Epithelial cell of esophagus (primary cell): ENCODE measurements at regions not wholly inside any gene's neighbourhood (a gene's known extent, or its start where the extent isn't known, plus 50 kb on each side); places are given as distances from the start of the nearest gene placed in this dataset.
A peak's percentile ranks its signal among the peaks of the same experiment; 100 is the strongest.

ENCODE experiments used
- DNase-seq: peaks from one replicate; pipeline ENCODE4 v3.0.0; 2010; ENCODE audit warnings: low read depth
- H3K4me3 ChIP-seq: 2 replicates; pipeline ENCODE4 v1.5.1; 2011; ENCODE audit warnings: mild to moderate bottlenecking, low read length, control low read depth
- TF ChIP-seq, protein P1 (sequence below): IDR thresholded peaks from 2 replicates; pipeline ENCODE4 v1.5.1; 2011; ENCODE audit warnings: low read depth, mild to moderate bottlenecking, low read length, control low read depth, inconsistent platforms; ENCODE audit not compliant: insufficient read depth; ENCODE audit errors: missing control alignments

DNA sequence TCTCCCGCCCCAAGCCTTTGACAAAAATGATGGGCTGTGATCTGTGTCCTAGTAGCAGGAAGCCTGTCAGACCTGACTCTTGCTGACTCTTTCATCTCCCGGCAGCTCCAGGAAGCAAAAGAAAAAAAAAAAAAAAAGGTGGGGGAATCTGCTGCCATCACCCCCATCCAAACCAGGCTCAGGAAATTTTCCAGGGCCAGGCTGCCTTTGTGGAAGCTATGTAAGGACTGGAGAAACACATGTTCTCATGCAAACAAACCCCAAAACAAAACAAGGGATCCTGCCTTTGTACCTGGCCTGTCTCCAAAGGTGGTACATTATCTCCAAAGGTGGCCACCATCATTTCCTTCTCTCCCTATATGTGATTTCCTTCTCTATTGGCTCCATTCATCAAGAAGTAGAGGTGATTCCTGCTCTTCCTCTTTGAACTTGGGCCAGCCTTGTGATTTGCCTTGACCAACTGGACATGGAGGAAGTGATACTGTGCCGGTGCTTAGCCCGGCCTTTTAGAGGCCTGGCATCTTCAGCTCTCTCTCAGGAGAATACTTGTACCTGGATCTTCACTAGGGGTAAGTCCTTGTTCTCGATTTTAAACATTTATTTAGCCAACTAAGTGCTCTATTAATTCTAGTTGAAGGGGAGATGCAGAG, 192.2 kb upstream of the SVIL start:
- no peak for DNase-seq
- no peak overlapping the region for H3K4me3 ChIP-seq
- TF ChIP-seq, protein P1, sequence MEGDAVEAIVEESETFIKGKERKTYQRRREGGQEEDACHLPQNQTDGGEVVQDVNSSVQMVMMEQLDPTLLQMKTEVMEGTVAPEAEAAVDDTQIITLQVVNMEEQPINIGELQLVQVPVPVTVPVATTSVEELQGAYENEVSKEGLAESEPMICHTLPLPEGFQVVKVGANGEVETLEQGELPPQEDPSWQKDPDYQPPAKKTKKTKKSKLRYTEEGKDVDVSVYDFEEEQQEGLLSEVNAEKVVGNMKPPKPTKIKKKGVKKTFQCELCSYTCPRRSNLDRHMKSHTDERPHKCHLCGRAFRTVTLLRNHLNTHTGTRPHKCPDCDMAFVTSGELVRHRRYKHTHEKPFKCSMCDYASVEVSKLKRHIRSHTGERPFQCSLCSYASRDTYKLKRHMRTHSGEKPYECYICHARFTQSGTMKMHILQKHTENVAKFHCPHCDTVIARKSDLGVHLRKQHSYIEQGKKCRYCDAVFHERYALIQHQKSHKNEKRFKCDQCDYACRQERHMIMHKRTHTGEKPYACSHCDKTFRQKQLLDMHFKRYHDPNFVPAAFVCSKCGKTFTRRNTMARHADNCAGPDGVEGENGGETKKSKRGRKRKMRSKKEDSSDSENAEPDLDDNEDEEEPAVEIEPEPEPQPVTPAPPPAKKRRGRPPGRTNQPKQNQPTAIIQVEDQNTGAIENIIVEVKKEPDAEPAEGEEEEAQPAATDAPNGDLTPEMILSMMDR: no peak

DNA sequence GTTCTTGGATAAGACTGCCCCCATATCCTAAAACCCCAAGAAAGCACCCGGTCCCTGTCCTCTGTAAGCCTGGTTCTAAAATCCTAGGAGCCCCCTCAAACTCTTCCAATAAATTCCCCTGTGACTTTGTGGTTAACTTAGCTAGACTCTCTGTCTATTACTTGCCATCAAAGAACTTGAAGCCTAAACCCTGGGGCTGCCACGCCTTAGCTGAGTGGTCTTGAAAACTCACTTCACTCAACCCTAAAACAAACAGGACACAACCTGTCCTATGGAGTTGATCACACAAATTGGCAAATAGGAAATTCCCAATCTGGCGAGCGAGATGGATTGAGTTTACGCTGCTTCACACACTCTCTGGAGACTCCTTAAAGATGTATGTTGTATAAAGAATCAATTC, 191.4 kb upstream of the SVIL start:
- DNase-seq: peak; percentile 77
- H3K4me3 ChIP-seq: no peak overlapping the region
- TF ChIP-seq, protein P1: no peak

DNA sequence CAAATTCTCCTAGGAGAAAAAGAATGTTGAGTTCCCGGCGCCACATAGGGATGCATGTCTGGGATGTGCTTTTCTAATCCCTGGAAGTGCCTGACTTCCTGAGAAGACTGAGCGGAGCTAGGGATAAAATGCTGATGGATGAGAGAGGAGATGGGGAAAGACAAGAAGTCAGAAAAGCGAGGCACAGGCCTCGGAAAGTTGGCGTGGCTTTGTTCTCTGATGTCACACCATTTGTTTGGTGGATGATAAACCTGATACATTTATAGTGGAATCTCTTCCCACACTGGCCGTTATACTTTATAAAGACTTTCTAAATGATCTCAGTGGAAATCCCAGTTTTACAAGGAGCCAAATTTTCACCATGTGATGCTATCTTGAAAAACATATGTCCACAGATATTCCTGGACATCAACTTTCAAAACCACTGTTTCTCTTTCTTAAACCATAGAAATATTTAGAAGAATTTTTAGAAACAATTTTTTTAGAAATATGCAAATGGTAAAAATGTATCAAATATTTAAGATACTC, 188.8 kb upstream of the SVIL start:
- DNase-seq: no peak
- TF ChIP-seq, protein P1: no peak
- H3K4me3 ChIP-seq: no peak overlapping the region

DNA sequence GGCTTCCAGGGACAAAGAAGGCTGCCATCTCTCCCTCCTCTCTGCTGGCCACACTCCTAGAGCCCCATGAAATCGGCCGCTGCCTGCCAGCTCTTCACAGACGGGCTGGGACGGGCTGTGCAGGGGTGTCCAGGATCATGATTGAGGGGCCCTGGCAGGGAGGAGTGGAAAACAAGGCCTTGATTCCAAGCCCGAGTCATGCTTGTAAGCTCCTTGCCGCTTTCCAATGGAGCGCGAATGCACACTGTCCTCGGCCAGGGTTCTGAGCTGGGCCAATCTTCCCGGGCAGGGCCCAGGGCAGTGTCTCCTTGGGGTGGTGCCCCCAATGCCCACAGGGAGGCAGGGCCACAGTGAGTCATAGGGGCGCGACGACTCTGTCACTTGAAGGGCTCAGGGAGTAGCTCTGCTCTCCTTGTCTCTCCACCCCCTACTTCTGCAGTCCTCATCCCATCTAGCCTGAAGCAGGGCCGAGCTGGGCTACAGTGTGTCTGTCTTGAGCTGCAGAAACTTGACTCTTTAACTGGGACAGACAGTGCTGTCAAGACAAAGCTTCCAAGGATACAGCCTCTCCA, 186.2 kb upstream of the SVIL start:
- H3K4me3 ChIP-seq: no peak overlapping the region
- no peak for DNase-seq
- TF ChIP-seq, protein P1: no peak

DNA sequence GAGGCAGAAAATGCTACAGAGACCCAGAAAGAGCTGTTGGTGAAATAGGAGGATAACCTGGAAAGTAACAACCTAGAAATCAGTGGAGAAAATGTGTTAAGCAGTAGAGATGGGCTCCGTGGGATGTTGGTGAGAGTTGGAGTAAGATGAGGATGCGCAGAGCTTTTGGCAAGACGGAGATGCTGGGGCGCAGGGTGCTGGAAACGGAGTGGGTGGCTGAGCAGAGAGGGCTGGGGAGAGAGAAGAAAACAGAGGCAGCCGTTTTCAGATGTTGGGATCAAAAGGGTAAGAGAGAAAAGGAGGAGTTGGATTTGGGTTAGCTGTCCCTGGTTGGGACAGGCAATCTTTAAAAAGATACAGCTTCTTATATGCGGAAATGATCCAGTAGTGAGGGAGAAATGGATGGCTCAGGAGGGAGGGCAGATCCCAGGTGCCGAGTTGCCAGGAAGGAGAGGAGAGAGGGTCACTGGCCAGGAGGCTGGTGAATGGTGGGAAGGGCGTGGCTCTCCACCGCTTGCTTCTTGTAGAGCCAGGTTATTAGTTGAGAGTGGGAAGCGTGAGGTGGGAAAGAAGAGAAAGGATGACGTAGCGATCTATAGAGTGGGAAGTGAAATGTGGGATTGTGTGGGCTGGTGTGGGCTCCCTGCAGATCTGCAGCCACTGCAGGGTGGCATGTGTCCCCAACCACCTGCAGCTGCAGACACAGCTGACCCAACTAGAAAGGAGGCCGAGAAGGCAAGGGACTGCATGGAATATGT, 182.2 kb upstream of the SVIL start:
- TF ChIP-seq, protein P1: no peak
- DNase-seq: no peak
- no peak overlapping the region for H3K4me3 ChIP-seq

DNA sequence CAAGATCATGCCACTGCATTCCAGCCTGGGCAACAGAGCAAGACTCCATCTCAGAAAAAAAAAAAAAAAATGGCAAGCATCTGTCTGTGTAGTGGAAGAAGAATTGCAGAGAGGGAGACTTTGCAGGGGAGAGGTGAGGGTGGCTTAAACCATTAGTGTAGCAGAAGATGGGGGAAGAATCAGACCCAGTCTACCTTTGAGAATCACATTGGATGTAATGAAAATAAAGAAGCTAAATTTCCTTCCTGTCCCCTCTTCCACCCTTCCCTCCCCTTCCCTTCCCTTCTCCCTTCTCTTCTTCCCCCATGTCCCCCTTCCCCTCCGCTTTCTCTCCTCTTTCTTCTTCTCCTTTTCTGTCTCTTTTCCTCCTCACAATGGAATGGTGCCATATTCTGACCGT, 180.8 kb upstream of the SVIL start:
- DNase-seq: no peak

More for the DNA sequence above, 180.8 kb upstream of the SVIL start:
- TF ChIP-seq, protein P1: no peak
- H3K4me3 ChIP-seq: no peak overlapping the region
